OCI-LY3 (cell line): ENCODE measurements at regions not wholly inside any gene's neighbourhood (a gene's known extent, or its start where the extent isn't known, plus 50 kb on each side); places are given as distances from the start of the nearest gene placed in this dataset.

Experiments used
- H2AFZ ChIP-seq: fragments of 200-600, 300-600 bp; shearing (Covaris generic); 2 replicates; pipeline ENCODE4 v1.6.0; 2014; ENCODE audit warnings: antibody characterized with exemption, low read depth, low read length
- H3K27ac ChIP-seq: fragments of 200-600, 300-600 bp; sonication (generic); 2 replicates; pipeline ENCODE4 v1.5.1; 2014; ENCODE audit warnings: mild to moderate bottlenecking, low read length, moderate library complexity, mixed read lengths
- H3K27me3 ChIP-seq: fragments of 200-600, 300-600 bp; sonication (generic); 2 replicates; pipeline ENCODE4 v1.6.1; 2014; ENCODE audit warnings: low read depth, low read length, mixed read lengths
- H3K36me3 ChIP-seq: fragments of 200-600, 300-600 bp; sonication (generic); replicated peaks from 2 replicates; pipeline ENCODE3; 2014; ENCODE audit warnings: low read depth, low read length, mixed read lengths
- H3K4me1 ChIP-seq: fragments of 300-600, 200-600 bp; sonication (generic); 2 replicates; pipeline ENCODE4 v1.6.1; 2014; ENCODE audit warnings: low read length, mixed read lengths
- H3K4me2 ChIP-seq: fragments of 200-600, 300-600 bp; sonication (generic); 2 replicates; pipeline ENCODE4 v1.6.1; 2014; ENCODE audit warnings: low read length, mixed read lengths
- H3K4me3 ChIP-seq: fragments of 300-600, 200-600 bp; sonication (generic); 2 replicates; pipeline ENCODE4 v1.5.1; 2014; ENCODE audit warnings: antibody characterized with exemption, mild to moderate bottlenecking, low read length, moderate library complexity
- H3K79me2 ChIP-seq: fragments of 300-600, 200-600 bp; shearing (Covaris generic); 2 replicates; pipeline ENCODE4 v1.6.1; 2014; ENCODE audit warnings: mild to moderate bottlenecking, low read length, mixed read lengths
- H3K9ac ChIP-seq: fragments of 300-600, 200-600 bp; shearing (Covaris generic); 2 replicates; pipeline ENCODE4 v1.6.0; 2014; ENCODE audit warnings: mild to moderate bottlenecking, low read length, moderate library complexity
- H3K9me3 ChIP-seq: fragments of 200-600, 300-600 bp; shearing (Covaris generic); 2 replicates; pipeline ENCODE4 v1.6.1; 2014; ENCODE audit warnings: low read length, mixed read lengths; ENCODE audit not compliant: insufficient read depth
- H4K20me1 ChIP-seq: fragments of 200-600, 300-600 bp; sonication (generic); 2 replicates; pipeline ENCODE4 v1.6.1; 2016; ENCODE audit warnings: low read length, mixed read lengths; ENCODE audit not compliant: insufficient read depth
- EZH2phosphoT487 ChIP-seq: fragments of 200-600 bp; shearing (Covaris generic); IDR thresholded peaks from 2 replicates; pipeline ENCODE4 v1.6.1; 2018; ENCODE audit warnings: antibody characterized with exemption, mixed run types, low read depth
- TF ChIP-seq, protein P1 (sequence below): fragments of 200-600, 300-600 bp; sonication (generic); IDR thresholded peaks from 2 replicates; pipeline ENCODE4 v1.5.1; 2014; ENCODE audit warnings: antibody characterized with exemption, low read length, low read depth

- TF ChIP-seq, protein P1, sequence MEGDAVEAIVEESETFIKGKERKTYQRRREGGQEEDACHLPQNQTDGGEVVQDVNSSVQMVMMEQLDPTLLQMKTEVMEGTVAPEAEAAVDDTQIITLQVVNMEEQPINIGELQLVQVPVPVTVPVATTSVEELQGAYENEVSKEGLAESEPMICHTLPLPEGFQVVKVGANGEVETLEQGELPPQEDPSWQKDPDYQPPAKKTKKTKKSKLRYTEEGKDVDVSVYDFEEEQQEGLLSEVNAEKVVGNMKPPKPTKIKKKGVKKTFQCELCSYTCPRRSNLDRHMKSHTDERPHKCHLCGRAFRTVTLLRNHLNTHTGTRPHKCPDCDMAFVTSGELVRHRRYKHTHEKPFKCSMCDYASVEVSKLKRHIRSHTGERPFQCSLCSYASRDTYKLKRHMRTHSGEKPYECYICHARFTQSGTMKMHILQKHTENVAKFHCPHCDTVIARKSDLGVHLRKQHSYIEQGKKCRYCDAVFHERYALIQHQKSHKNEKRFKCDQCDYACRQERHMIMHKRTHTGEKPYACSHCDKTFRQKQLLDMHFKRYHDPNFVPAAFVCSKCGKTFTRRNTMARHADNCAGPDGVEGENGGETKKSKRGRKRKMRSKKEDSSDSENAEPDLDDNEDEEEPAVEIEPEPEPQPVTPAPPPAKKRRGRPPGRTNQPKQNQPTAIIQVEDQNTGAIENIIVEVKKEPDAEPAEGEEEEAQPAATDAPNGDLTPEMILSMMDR = no peak
- TF ChIP-seq EZH2phosphoT487 = peak; percentile 40
- no peaks in the 10 kb centered on the region for H4K20me1 ChIP-seq
- H3K27me3 ChIP-seq = peaks cover 39% of the 10 kb centered on the region
- H3K9ac ChIP-seq = no peak overlapping the region
- no peaks in the 10 kb centered on the region for H3K79me2 ChIP-seq
- H3K36me3 ChIP-seq = no peaks in the 10 kb centered on the region
- H3K4me3 ChIP-seq = peak overlapping the region; percentile 46
- peak overlapping the region; percentile 60 for H3K4me2 ChIP-seq
- no peak overlapping the region for H3K27ac ChIP-seq
- H3K9me3 ChIP-seq = no peaks in the 10 kb centered on the region
- H2AFZ ChIP-seq = no peak overlapping the region
- peaks cover 39% of the 10 kb centered on the region for H3K4me1 ChIP-seq
These were observed 71.7 kb upstream of the HGFAC start for GRCh38 chr4:3369781-3370674.

GRCh38 chr4:3371033-3372001, 70.5 kb upstream of the HGFAC start:
- TF ChIP-seq, protein P1 = no peak
- no peak for TF ChIP-seq EZH2phosphoT487
- Histone ChIP-seq H3K9me3 (no peaks in the 10 kb centered on the region), H3K4me1 (peaks cover 39% of the 10 kb centered on the region), H3K79me2 (no peaks in the 10 kb centered on the region), H3K27me3 (peaks cover 39% of the 10 kb centered on the region), H2AFZ (no peak overlapping the region), H3K4me2 (peak overlapping the region; percentile 99), H3K9ac (no peak overlapping the region), H3K4me3 (peak overlapping the region; percentile 74; the same call in 1 of the 2 replicates), H3K27ac (no peak overlapping the region), H3K36me3 (no peaks in the 10 kb centered on the region), H4K20me1 (no peaks in the 10 kb centered on the region)

GRCh38 chr4:3372264-3372932, 69.4 kb upstream of the HGFAC start:
- peak overlapping the region; percentile 99 for H3K4me2 ChIP-seq
- no peaks in the 10 kb centered on the region for H3K79me2 ChIP-seq
- no peaks in the 10 kb centered on the region for H4K20me1 ChIP-seq
- H3K27me3 ChIP-seq = peaks cover 39% of the 10 kb centered on the region
- TF ChIP-seq, protein P1 = no peak
- no peak for TF ChIP-seq EZH2phosphoT487
- H2AFZ ChIP-seq = peak overlapping the region; percentile 51
- peaks cover 39% of the 10 kb centered on the region for H3K4me1 ChIP-seq
- H3K4me3 ChIP-seq = peak overlapping the region; percentile 74
- no peaks in the 10 kb centered on the region for H3K36me3 ChIP-seq
- H3K27ac ChIP-seq = peak overlapping the region; percentile 35
- no peaks in the 10 kb centered on the region for H3K9me3 ChIP-seq
- peak overlapping the region; percentile 61 for H3K9ac ChIP-seq
